Endothelial cell of umbilical vein (primary cell): ENCODE measurements at regions not wholly inside any gene's neighbourhood (a gene's known extent, or its start where the extent isn't known, plus 50 kb on each side); places are given as distances from the start of the nearest gene placed in this dataset.
A peak's percentile ranks its signal among the peaks of the same experiment; 100 is the strongest.

Experiments
- BruUV-seq: library from RNA; stranded (reverse); fragments of 400-500 nt; replicated peaks from 2 replicates; lab custom pipeline; 2021; lab: Mats Ljungman, UMichigan
- CTCF ChIA-PET: fragments of 300-600, 350-600 bp; sonication (Branson Sonifier 250); formaldehyde crosslinking; loops from one replicate; lab custom pipeline; 2021; ENCODE audit warnings: antibody characterized with exemption, inconsistent platforms; lab: Charles Lee
- POLR2A ChIA-PET: fragments of 300-600, 350-600 bp; sonication (Branson Sonifier 250); formaldehyde crosslinking; loops from one replicate; lab custom pipeline; 2021; ENCODE audit warnings: antibody characterized with exemption, inconsistent platforms; lab: Charles Lee
- DNase-seq: peaks from one replicate; pipeline ENCODE4 v3.0.0-alpha.2; 2011; ENCODE audit warnings: low read depth, low spot score
- FAIRE-seq: peaks from 2 replicates; lab custom pipeline; 2011; peaks lifted over from hg19 to GRCh38; lab: Jason Lieb, UNC
- H2AFZ ChIP-seq: 2 replicates; pipeline ENCODE4 v1.6.0; 2012; ENCODE audit warnings: low read depth, low read length, control low read depth, inconsistent platforms
- H3K27ac ChIP-seq: 2 replicates; pipeline ENCODE4 v1.5.1; 2011; ENCODE audit warnings: low read depth, mild to moderate bottlenecking, control low read depth, low read length, moderate library complexity; ENCODE audit not compliant: insufficient read depth
- H3K27me3 ChIP-seq, 2 experiments: 2 replicates each; pipeline versions ENCODE4 v1.6.0 to v1.6.1; 2011; ENCODE audit warnings: low read length in 2 of 2, mixed read lengths in 1 of 2; ENCODE audit not compliant: control insufficient read depth in 2 of 2, insufficient read depth in 2 of 2
- H3K36me3 ChIP-seq, 2 experiments: 2 replicates in 1 of 2; 3 replicates in 1 of 2; pipeline ENCODE4 v1.5.1; 2011; ENCODE audit warnings: low read length in 2 of 2, mild to moderate bottlenecking in 1 of 2, moderate library complexity in 1 of 2; ENCODE audit not compliant: control insufficient read depth in 2 of 2, insufficient read depth in 2 of 2; ENCODE audit errors: extremely low read depth in 1 of 2
- H3K4me1 ChIP-seq: 3 replicates; pipeline ENCODE4 v1.5.1; 2011; ENCODE audit warnings: mild to moderate bottlenecking, low read length; ENCODE audit not compliant: control insufficient read depth, insufficient read depth; ENCODE audit errors: extremely low read depth
- H3K4me2 ChIP-seq: 2 replicates; pipeline ENCODE4 v1.6.1; 2011; ENCODE audit warnings: low read length, control low read depth, mixed read lengths; ENCODE audit not compliant: insufficient read depth
- H3K4me3 ChIP-seq, 3 experiments: fragments of 200-600 bp in 1 of 3; sonication (generic), shearing (Covaris generic) in 1 of 3; replicated peaks in 1 of 3; 2 replicates each; pipeline ENCODE4 v1.5.1; 2011 to 2016; ENCODE audit warnings: control low read depth in 3 of 3, low read length in 3 of 3, mild to moderate bottlenecking in 2 of 3, inconsistent platforms in 1 of 3, low read depth in 1 of 3, moderate library complexity in 1 of 3; ENCODE audit not compliant: insufficient read depth in 1 of 3
- H3K79me2 ChIP-seq: 2 replicates; pipeline ENCODE4 v1.6.0; 2012; ENCODE audit warnings: low read length, inconsistent platforms; ENCODE audit not compliant: control insufficient read depth, insufficient read depth
- H3K9ac ChIP-seq: replicated peaks from 2 replicates; pipeline ENCODE3; 2011; ENCODE audit warnings: low read length, control low read depth; ENCODE audit not compliant: insufficient read depth; ENCODE audit errors: extremely low read depth
- H3K9me1 ChIP-seq: replicated peaks from 3 replicates; pipeline ENCODE4 v1.6.0; 2011; ENCODE audit warnings: mild to moderate bottlenecking, low read length; ENCODE audit not compliant: control insufficient read depth, insufficient read depth; ENCODE audit errors: extremely low read depth
- H3K9me3 ChIP-seq: replicated peaks from 2 replicates; pipeline ENCODE4 v1.5.1; 2012; ENCODE audit warnings: low read length, inconsistent platforms; ENCODE audit not compliant: control insufficient read depth, insufficient read depth
- H4K20me1 ChIP-seq: replicated peaks from 2 replicates; pipeline ENCODE3; 2011; ENCODE audit warnings: mild to moderate bottlenecking, low read length; ENCODE audit not compliant: control insufficient read depth, insufficient read depth; ENCODE audit errors: extremely low read depth
- CTCF ChIP-seq, 2 donors: IDR thresholded peaks; 1 replicate in 1 of 2; 2 replicates in 1 of 2; pipeline ENCODE4 v1.5.1; 2011; ENCODE audit warnings: low read length in 2 of 2, mild to moderate bottlenecking in 2 of 2, moderate library complexity in 2 of 2, control low read depth in 1 of 2, inconsistent platforms in 1 of 2, low read depth in 1 of 2; ENCODE audit not compliant: insufficient read depth in 1 of 2; ENCODE audit errors: extremely low read depth in 1 of 2
- JUN ChIP-seq: IDR thresholded peaks from 2 replicates; pipeline ENCODE4 v1.6.1; 2011; ENCODE audit warnings: borderline replicate concordance, low read depth; ENCODE audit not compliant: insufficient read length, insufficient read depth
- dilution Hi-C: fragments of 300-500 bp; cut with MboI; formaldehyde crosslinking; loops from one replicate; pipeline ENCODE4 v1.15.0; 2019; ENCODE audit warnings: low sequenced_read_pairs; ENCODE audit not compliant: extremely low pct_ligation_motif_present
- intact Hi-C: fragments of 100-400 bp; cut with micrococcal nuclease; formaldehyde crosslinking; loops from one replicate; pipeline ENCODE4 v1.10.0; 2022

DNA sequence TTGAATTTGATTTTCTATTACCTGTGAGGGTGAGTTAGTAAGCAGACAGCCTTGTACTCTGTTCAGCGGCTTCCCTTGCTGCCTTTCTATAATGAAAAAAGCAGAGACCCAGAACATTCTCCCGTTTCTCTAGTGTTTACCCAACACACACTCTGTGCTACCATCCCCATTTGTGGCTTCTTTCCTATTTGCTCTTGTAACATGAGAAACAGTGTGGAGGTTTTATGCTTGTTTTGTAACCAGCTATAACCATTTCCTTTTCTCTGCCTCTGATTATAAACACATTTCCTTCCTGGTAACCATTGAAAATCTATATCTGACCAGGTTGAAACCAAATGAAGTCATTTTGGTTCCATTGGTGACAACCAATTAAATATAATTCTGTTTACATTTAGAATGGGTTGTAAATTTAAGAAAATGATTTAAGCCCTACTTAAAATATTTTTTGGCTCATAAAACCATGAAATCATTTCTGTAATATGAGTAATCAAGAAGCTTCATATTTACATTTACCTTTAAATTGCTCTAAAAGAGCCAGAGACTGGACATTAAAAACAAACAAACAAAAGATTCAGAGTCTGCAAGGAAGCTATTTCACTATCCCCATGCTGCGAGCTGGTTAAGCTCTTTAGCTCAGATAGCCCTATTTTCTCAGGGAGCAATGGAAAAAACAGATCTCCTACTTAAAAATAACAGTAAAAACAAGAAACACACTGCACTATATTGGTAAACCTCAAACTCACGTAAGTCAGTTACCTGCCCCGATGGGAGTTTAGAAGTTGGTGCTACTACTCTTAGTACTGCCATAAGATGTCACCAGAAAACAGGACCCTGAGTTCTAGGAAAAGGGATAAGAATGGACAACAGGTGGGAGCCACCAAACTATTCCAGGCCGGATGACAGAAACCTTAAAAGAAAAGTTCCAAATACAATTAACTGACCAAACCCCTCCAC lies 206.5 kb upstream of the EEA1 start:
- H3K27ac ChIP-seq: peak overlapping the region; percentile 71
- dilution Hi-C loops: no loop called here

More for the DNA sequence above, 206.5 kb upstream of the EEA1 start:
- no peaks in the 10 kb centered on the region for H3K27me3 ChIP-seq
- no peaks in the 10 kb centered on the region for H4K20me1 ChIP-seq
- no peaks in the 10 kb centered on the region for H3K79me2 ChIP-seq
- no peak for TF ChIP-seq CTCF (IDR thresholded peaks at IDR 0.05; ENCODE audit: extremely low read depth in 1 of 2, insufficient read depth in 1 of 2, low read depth in 1 of 2, low read length in 2 of 2)
- peak; percentile 41 for TF ChIP-seq JUN
- no TSS peak for BruUV-seq
- intact Hi-C loops: loop anchor here (2.0 kb wide), 1 partner anchor 23 kb away; no protein-coding TSS in a partner anchor
- POLR2A ChIA-PET: no interaction called here
- H3K9me1 ChIP-seq: no peaks in the 10 kb centered on the region
- H2AFZ ChIP-seq: peak overlapping the region; percentile 85
- peak overlapping the region; percentile 60 for H3K4me2 ChIP-seq
- no peaks in the 10 kb centered on the region for H3K9me3 ChIP-seq
- FAIRE-seq: no peak
- H3K9ac ChIP-seq: no peak overlapping the region
- H3K36me3 ChIP-seq: no peaks in the 10 kb centered on the region
- CTCF ChIA-PET: interaction anchor here (0.9 to 2.1 kb wide), 4 partner anchors 9 to 148 kb away, joined by 4 to 6 read pairs (median 4); no protein-coding TSS in a partner anchor
- peaks cover 23% of the 10 kb centered on the region for H3K4me1 ChIP-seq
- DNase-seq: peak; percentile 90
- H3K4me3 ChIP-seq: no peak overlapping the region
